Superior temporal gyrus (tissue), 1 donor: ENCODE measurements at regions not wholly inside any gene's neighbourhood (a gene's known extent, or its start where the extent isn't known, plus 50 kb on each side); places are given as distances from the start of the nearest gene placed in this dataset.

ENCODE experiments used
- DNase-seq: peaks from one replicate; pipeline ENCODE4 v3.0.0-alpha.2; 2016; ENCODE audit errors: extremely low spot score

- DNase-seq, result no peak
These were observed 805.7 kb downstream of the TUSC7 start for GRCh38 chr3:117515309-117515708.

GRCh38 chr3:117518364-117518763 is 808.8 kb downstream of the TUSC7 start:
- DNase-seq, result no peak

GRCh38 chr3:117519776-117520175 is 810.2 kb downstream of the TUSC7 start:
- DNase-seq, result no peak

- DNase-seq, result no peak
These were observed 811.0 kb downstream of the TUSC7 start for GRCh38 chr3:117520582-117520981.

GRCh38 chr3:117523418-117523817 is 813.8 kb downstream of the TUSC7 start:
- no peak for DNase-seq

GRCh38 chr3:117524890-117525289 is 815.3 kb downstream of the TUSC7 start:
- no peak for DNase-seq

GRCh38 chr3:117526470-117527079 is 817.0 kb downstream of the TUSC7 start:
- peak; percentile 87 for DNase-seq

GRCh38 chr3:117527346-117527745 is 817.8 kb downstream of the TUSC7 start:
- DNase-seq, result no peak

- no peak for DNase-seq
These were observed 819.1 kb downstream of the TUSC7 start for GRCh38 chr3:117528688-117529087.

- no peak for DNase-seq
These were observed 821.6 kb downstream of the TUSC7 start for GRCh38 chr3:117531078-117531767.

- peak; percentile 50 for DNase-seq
These were observed 822.7 kb downstream of the TUSC7 start for GRCh38 chr3:117532268-117532667.

GRCh38 chr3:117534138-117534537 is 824.6 kb downstream of the TUSC7 start:
- no peak for DNase-seq

GRCh38 chr3:117536006-117536405 is 826.4 kb downstream of the TUSC7 start:
- no peak for DNase-seq

GRCh38 chr3:117537949-117538348 is 828.4 kb downstream of the TUSC7 start:
- no peak for DNase-seq

- DNase-seq, result no peak
These were observed 830.1 kb downstream of the TUSC7 start for GRCh38 chr3:117539729-117540128.

- no peak for DNase-seq
These were observed 831.0 kb downstream of the TUSC7 start for GRCh38 chr3:117540597-117540996.

GRCh38 chr3:117541721-117542120 is 832.1 kb downstream of the TUSC7 start:
- no peak for DNase-seq

- DNase-seq, result no peak
These were observed 833.9 kb downstream of the TUSC7 start for GRCh38 chr3:117543521-117543920.

GRCh38 chr3:117545484-117545883 is 835.9 kb downstream of the TUSC7 start:
- no peak for DNase-seq

GRCh38 chr3:117547956-117548550 is 838.5 kb downstream of the TUSC7 start:
- DNase-seq, result no peak

GRCh38 chr3:117548600-117548999 is 839.0 kb downstream of the TUSC7 start:
- DNase-seq, result no peak

- DNase-seq, result no peak
These were observed 840.1 kb downstream of the TUSC7 start for GRCh38 chr3:117549716-117550115.

- DNase-seq, result no peak
These were observed 841.2 kb downstream of the TUSC7 start for GRCh38 chr3:117550766-117551165.
